LNCAP (cell line): ENCODE measurements at regions not wholly inside any gene's neighbourhood (a gene's known extent, or its start where the extent isn't known, plus 50 kb on each side); places are given as distances from the start of the nearest gene placed in this dataset.

Source experiments
- TF ChIP-seq, protein P1 (sequence below): fragments of 450-650 bp; IDR thresholded peaks from 2 replicates; pipeline ENCODE4 v1.5.1; 2017; ENCODE audit warnings: mild to moderate bottlenecking

DNA sequence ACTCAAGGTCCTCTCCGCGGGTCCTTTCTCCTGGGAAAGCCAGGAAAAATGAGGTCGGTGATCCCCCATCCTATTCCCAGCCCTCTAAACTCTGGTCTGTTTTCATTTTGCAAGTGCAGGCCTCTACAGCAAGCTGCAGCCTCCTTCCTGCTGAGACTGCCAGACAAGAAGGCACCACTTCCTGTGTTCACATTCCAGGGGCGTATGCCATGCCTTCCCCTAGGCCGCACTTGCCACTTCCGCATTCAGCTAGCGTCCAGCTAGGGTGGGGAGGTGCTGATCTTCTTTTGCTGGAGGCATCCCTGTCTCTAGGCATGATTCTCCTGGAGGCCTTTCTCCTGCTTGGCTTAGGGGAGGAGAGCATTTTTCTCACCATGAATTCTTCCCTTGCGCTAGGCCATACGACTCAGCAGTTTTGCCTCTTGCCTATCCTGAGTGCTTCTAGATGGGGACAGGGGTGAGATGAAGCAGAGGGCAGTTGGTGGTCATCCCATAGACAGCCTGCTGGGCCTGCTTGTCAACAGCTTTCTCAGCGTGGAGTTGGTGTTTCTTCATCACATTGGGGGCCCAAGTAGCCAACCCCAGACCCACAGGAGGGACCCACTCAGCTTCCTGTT is 328.9 kb downstream of the RPS24 start:
- TF ChIP-seq, protein P1, sequence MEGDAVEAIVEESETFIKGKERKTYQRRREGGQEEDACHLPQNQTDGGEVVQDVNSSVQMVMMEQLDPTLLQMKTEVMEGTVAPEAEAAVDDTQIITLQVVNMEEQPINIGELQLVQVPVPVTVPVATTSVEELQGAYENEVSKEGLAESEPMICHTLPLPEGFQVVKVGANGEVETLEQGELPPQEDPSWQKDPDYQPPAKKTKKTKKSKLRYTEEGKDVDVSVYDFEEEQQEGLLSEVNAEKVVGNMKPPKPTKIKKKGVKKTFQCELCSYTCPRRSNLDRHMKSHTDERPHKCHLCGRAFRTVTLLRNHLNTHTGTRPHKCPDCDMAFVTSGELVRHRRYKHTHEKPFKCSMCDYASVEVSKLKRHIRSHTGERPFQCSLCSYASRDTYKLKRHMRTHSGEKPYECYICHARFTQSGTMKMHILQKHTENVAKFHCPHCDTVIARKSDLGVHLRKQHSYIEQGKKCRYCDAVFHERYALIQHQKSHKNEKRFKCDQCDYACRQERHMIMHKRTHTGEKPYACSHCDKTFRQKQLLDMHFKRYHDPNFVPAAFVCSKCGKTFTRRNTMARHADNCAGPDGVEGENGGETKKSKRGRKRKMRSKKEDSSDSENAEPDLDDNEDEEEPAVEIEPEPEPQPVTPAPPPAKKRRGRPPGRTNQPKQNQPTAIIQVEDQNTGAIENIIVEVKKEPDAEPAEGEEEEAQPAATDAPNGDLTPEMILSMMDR: no peak

DNA sequence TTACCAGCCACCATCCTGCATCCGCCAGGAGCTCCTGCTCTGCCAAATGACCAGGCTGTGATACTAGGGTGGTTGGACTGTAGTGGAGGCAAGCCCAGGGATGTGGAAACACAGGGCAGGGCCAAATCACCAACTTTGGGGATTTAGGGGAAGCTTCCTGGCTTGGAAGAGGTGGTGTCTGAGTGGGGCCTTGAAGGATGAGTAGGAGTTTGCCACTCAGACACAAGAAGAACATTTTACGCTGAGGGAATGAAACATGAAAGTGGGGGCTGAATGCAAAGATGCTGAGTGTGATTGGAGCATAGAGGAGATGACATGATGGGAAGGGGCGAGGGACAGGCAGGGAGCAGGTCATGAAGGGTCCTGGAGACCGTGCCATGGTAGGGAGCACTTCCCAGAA is 329.5 kb downstream of the RPS24 start:
- TF ChIP-seq, protein P1: no peak

DNA sequence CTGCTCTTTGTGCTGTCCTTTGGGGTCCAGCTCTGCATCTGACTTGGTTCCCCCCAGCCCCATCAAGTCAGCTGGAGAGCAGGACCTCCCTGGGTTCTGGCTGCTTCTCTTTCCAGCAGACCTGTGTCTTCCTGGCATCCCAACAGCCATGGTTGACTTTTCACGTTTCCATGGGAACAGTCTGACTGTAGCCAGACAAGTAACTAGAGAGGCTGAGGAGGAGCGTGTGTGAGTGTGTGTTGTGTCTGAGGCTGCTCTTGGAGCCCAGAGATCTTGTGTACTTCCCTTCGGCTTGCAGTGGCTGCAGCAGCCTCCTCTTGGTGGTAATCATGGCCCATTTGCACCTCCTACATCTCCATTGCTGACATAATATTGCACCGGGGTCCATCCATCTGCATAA is 332.0 kb downstream of the RPS24 start:
- TF ChIP-seq, protein P1: no peak

DNA sequence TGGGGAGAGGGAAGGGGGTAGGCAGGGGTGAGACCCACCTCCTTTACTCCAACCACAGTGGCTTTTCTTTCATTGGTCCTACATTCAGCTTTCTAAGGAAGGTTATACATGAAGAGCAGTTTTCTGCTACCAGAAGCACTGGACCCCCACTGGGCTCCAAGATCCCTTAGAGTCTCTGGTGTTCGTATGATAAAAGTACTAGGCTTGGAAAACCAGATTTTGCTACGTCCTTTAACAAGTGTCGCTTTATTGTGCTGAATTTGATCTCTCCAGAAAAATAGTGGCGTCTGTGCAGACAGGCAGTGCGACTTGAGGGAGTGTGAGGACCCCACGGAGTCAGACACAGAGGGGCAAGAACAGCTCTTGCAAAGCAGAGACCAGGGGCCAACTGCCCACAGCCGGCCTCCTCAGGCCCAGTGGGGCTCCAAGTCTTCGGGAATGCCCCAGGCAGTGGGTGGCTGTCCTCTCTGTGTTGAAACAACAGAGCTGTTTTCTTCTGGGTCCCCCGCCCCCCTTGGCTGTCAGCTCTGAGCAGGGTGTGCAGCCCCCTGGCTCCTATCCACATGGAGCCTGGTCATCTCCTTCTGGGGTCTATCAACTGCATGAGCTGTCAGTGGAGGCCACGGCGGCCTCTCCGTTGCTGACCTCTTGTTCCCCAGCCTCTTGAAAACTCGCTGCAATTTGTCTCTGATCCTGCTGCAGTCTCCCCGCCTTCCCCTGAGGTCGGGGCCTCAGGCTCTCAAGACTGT is 333.2 kb downstream of the RPS24 start:
- TF ChIP-seq, protein P1: no peak

DNA sequence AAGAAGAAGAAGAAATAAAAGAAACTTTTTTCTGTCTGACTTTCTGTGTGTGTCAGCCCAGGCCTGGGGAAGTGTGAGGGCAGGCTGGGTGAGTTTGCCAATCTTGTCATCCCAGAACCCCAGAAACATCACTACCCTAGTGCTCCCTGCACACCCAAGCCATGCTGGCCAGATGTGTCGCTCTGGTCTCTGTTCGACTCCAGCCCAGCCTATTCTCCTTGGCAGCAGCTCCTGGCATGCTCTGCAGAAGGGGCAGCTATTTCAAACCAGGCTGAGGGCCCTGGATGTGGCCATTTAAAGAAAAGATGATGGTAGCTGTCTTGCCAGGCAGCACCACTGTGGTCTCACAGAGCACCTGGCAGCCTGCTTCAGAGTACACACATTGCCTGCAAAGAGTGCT is 334.1 kb downstream of the RPS24 start:
- TF ChIP-seq, protein P1: no peak

DNA sequence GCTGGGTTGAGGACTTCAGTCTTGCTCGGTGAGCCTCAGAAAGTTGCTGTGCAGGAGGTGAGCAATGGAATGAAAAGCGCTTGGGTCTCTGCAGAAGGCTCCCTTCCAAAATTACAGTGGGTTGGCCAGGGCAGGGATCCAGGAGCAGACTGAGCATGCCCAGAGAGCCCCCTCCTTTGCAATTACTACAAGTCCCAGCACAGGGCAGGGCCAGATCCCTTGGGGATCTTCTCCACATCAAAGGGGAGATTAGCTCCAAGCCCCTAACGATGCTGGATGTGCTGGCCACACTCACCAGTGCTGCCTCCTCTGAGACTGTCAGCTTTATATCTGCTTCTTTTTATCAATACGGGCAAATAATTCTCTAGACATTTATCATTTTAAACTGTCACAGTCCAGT is 337.5 kb downstream of the RPS24 start:
- TF ChIP-seq, protein P1: no peak

DNA sequence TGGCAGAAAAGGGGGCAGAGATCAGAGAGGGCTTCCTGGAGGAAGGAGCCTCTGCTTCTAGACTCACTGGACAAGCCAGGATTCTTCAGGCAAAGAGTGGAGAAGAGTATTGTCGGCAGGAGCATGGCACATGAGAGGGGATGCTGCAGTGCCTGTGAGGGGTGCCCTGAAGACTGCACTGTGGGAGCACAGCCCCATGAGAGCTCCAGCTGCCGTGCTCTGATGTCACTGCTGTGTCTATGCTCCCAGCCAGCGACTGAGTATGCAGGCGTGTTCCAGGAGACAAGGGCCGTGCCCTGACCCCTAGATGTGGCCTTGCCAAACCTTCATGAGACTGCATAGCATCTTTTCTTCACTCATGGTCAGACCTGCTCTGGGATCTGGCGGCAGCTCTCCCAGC is 339.1 kb downstream of the RPS24 start:
- TF ChIP-seq, protein P1: no peak
